Ovary (tissue), 7 donors: ENCODE measurements at regions not wholly inside any gene's neighbourhood (a gene's known extent, or its start where the extent isn't known, plus 50 kb on each side); places are given as distances from the start of the nearest gene placed in this dataset.
"Not testable (repeated sequence)": the region's sequence is repeated elsewhere in the genome, so short reads cannot be mapped to it uniquely, and the experiment has no call there.

ENCODE experiments used
- DNase-seq, 5 donors: peaks; one replicate each; pipeline ENCODE4 v3.0.0-alpha.2; 2019 to 2020
- H3K27ac ChIP-seq, 2 donors: fragments of 200-600 bp; one replicate each; pipeline versions ENCODE4 v1.5.1 to v1.8.0; 2019 to 2022
- H3K27me3 ChIP-seq: fragments of 200-600 bp; one replicate; pipeline ENCODE4 v1.8.0; 2022
- H3K36me3 ChIP-seq: fragments of 200-600 bp; sonication (generic); one replicate; pipeline ENCODE4 v1.5.1; 2019
- H3K4me1 ChIP-seq: one replicate; pipeline ENCODE4 v1.8.1; 2013; ENCODE audit warnings: mild to moderate bottlenecking, moderate library complexity; ENCODE audit not compliant: insufficient read depth
- H3K4me3 ChIP-seq: fragments of 200-600 bp; sonication (generic); one replicate; pipeline ENCODE4 v1.5.1; 2017
- H3K9me3 ChIP-seq, 2 donors: fragments of 200-600 bp in 1 of 2; sonication (generic) in 1 of 2; one replicate each; pipeline versions ENCODE4 v1.5.1 to v1.8.1; 2013 to 2019; ENCODE audit warnings: mild to moderate bottlenecking in 1 of 2, moderate library complexity in 1 of 2
- CTCF ChIP-seq, 3 donors: fragments of 450-650 bp in 2 of 3; fragments of 200-600 bp in 1 of 3; IDR thresholded peaks; one replicate each; pipeline versions ENCODE4 v1.5.1 to v1.8.0; 2016 to 2022; ENCODE audit warnings: antibody characterized with exemption in 3 of 3, mild to moderate bottlenecking in 1 of 3
- EP300 ChIP-seq: sonication (generic); formaldehyde crosslinking; IDR thresholded peaks from one replicate; pipeline ENCODE4 v1.6.1; 2017; ENCODE audit warnings: antibody characterized with exemption
- POLR2A ChIP-seq: fragments of 450-650 bp; IDR thresholded peaks from one replicate; pipeline ENCODE4 v1.6.1; 2017; ENCODE audit warnings: antibody characterized with exemption, mild to moderate bottlenecking, moderate library complexity
- WGBS, 3 donors: extraction: QIAGEN DNeasy Blood & Tissue Kit in 1 of 3; methylation state at CpG; one replicate each; pipeline versions ENCODE4 v1.1.5 to v1.1.7; 2013 to 2017; 5-methylcytosine and 5-hydroxymethylcytosine counted together
- intact Hi-C, 4 donors: fragments of 100-400 bp; cut with DNase I; formaldehyde crosslinking; loops; one replicate each; pipeline versions ENCODE4 v1.11.0 to v1.15.1; 2022 to 2023
- donor health status: DM: no; HTN: no; CAD: no; lungs with moderate emphysema.
- donor health status: DM: no; HTN: no; CAD: no.
- donor health status: Bipolar disorder and iron deficiency.
- donor health status: DM: no; HTN: no; CAD: no.
- donor health status: DM: yes; HTN: yes; CAD: no.

DNA sequence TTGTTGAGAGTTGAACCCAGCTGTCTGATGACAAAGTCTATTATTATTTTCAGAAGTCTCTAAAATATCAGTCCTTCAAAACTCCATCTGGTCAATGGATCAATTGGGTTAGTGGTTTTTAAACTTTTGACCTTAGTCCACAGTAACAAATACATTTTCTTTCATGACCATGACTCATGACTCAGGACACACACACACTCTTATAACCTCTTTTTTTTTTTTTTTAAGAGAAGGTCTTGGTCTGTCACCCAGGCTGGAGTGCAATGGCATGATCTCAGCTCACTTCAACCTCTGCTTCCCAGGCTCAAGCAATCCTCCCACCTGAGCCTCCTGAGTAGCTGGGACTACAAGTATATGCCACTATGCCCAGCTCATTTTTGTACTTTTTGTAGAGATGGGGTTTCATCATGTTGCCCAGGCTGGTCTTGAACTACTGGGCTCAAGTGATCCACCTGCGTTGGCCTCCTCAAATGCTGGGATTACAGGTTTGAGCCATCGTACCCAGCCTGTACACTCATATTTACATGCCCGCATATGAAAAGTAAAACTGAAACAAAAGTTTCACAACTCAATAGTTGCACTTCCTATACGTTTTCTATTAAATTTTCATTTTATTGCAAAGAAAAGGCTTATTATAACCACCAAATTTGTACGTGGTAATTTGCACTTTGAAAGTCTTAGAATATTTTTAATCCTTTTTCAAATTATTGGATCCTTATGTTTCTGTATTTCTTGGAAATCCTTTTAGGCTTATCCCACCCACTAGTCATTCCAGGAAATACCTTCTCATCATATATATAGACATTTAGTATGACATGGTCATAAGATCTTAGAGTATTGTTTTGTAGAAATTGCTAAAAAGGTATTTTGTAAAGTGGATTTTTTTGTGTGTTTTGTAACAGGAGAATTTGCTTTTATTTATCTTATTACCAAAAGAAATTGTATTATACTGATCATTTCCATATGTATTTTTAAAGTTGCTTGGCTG, 199.0 kb downstream of the LPIN1 start:
- DNase-seq: no peak
- Histone ChIP-seq H3K4me1 (no peaks in the 10 kb centered on the region), H3K27ac (no peak overlapping the region), H3K9me3 (no peaks in the 10 kb centered on the region), H3K4me3 (no peak overlapping the region), H3K36me3 (no peaks in the 10 kb centered on the region), H3K27me3 (no peaks in the 10 kb centered on the region)
- WGBS, 3 donors: 77 to 81% (median 80%) methylated on average over 5 of the region's 5 CpGs
- TF ChIP-seq POLR2A (no peak), EP300 (no peak), CTCF (IDR thresholded peaks at IDR 0.05) (no peak)
- intact Hi-C loops: no loop called here

DNA sequence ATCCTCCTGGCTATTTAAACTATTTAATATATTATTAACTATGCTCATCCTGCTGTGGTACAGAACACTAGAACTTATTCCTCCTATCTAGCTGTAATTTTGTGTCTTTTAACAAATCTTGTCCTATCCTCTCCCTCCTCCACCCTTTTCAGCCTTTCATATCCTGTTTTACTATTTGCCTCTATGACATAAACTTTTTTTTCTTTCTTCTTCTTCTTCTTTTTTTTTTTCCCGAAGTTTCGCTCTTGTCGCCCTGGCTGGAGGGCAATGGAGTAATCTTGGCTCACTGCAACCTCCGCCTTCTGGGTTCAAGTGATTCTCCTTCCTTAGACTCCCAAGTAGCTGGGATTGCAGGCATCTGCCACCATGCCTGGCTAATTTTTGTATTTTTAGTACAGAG, 201.5 kb downstream of the LPIN1 start:
- H3K36me3 ChIP-seq: no peaks in the 10 kb centered on the region
- 94 to 95% (median 94%) methylated on average over 4 of the region's 4 CpGs for WGBS, 3 donors
- H3K9me3 ChIP-seq: no peaks in the 10 kb centered on the region
- no peaks in the 10 kb centered on the region for H3K4me1 ChIP-seq
- DNase-seq: no peak
- intact Hi-C loops: no loop called here
- H3K27me3 ChIP-seq: no peaks in the 10 kb centered on the region
- no peak overlapping the region for H3K27ac ChIP-seq
- H3K4me3 ChIP-seq: no peak overlapping the region
- TF ChIP-seq EP300: no peak
- TF ChIP-seq POLR2A: no peak
- no peak for TF ChIP-seq CTCF (IDR thresholded peaks at IDR 0.05)

DNA sequence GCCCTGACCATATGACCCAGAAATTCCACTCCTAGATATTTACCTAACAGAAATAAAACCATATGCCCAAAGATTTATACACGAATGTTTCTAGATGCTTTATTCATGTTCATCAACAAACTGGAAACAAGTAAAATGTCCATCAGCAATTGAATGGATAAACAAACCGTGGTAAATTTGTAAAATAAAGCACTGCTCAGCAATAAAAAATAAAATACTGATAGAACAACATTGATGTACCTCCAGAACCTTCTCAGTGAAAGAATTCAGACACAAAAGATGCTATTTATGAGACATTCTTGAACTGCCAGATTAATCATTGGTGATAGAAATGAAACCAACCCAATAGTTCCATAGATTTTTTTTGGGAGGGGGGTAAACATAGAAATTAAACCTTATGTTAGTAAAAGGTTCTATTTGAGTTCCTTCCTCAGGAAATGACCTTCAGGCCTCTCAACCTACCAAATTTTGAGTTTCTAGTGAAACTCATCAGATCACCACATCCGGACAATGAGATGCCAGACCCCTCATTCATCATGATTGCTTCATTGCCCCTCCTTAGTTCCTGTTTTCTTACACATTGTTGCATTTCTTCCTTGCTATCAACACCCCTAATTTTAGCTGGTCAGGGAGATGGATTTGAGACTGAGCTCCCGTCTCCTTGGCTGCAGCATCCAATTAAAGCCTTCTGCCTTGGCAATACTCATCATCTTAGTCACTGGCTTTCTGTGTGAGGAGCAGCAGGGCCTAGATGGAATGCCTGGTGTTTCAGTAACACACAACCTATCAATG, 203.5 kb downstream of the LPIN1 start:
- Histone ChIP-seq H3K27me3 (no peaks in the 10 kb centered on the region), H3K4me3 (no peak overlapping the region), H3K4me1 (no peaks in the 10 kb centered on the region), H3K36me3 (no peaks in the 10 kb centered on the region), H3K9me3 (no peaks in the 10 kb centered on the region), H3K27ac (no peak overlapping the region)
- intact Hi-C loops: no loop called here
- 64 to 65% (median 64%) methylated on average over 4 of the region's 4 CpGs for WGBS, 3 donors
- no peak for DNase-seq
- TF ChIP-seq EP300 (no peak), CTCF (IDR thresholded peaks at IDR 0.05) (no peak), POLR2A (no peak)

DNA sequence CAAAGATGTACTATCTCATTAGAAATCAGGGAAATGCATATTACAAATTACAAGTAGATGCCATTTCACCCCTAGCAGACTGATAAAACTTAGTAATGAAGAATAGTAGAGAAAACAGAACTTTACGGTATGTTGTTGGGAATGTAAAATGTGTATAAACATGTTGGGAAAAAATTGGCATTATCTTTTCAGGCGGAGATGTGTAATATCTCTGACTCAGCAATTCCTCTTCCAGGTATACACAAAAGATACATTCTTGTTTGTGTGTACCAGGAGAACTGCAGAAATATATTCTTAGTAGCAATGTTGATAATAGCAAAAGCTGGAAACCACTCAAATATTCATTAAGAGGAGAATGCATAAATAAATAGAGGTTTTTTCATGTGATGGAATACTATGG, 204.5 kb downstream of the LPIN1 start:
- Histone ChIP-seq H3K4me1 (no peaks in the 10 kb centered on the region), H3K27ac (no peak overlapping the region), H3K9me3 (no peaks in the 10 kb centered on the region), H3K27me3 (no peaks in the 10 kb centered on the region), H3K4me3 (no peak overlapping the region), H3K36me3 (no peaks in the 10 kb centered on the region)
- 64 to 81% (median 73%) methylated on average over 2 of the region's 2 CpGs for WGBS, 3 donors
- intact Hi-C loops: no loop called here
- no peak for TF ChIP-seq EP300
- TF ChIP-seq POLR2A: no peak
- no peak for TF ChIP-seq CTCF (IDR thresholded peaks at IDR 0.05)
- DNase-seq: no peak

DNA sequence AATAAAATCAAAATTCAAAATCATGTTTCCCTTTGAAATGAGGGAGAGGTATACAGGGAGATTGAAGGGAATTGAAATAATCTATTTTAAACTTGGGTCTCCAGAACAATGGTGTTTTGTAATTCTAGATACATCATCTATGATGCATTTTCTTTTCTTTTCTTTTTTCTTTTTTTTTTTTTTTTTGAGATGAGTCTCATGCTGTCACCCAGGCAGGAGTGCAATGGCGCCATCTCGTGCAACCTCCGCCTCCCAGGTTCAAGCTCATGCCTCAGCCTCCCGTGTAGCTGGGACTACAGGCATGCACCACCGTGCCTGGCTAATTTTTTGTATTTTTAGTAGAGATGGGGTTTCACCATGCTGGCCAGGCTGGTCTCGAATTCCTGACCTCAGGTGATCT, 205.1 kb downstream of the LPIN1 start:
- 83 to 92% (median 87%) methylated on average over 6 of the region's 6 CpGs for WGBS, 3 donors

More for the DNA sequence above, 205.1 kb downstream of the LPIN1 start:
- intact Hi-C loops, H3K4me3 ChIP-seq, H3K27ac ChIP-seq, H3K36me3 ChIP-seq, H3K9me3 ChIP-seq, DNase-seq, H3K4me1 ChIP-seq, H3K27me3 ChIP-seq: not testable (repeated sequence)
